IMR-90 (cell line): ENCODE measurements at regions not wholly inside any gene's neighbourhood (a gene's known extent, or its start where the extent isn't known, plus 50 kb on each side); places are given as distances from the start of the nearest gene placed in this dataset.
"Not testable (repeated sequence)": the region's sequence is repeated elsewhere in the genome, so short reads cannot be mapped to it uniquely, and the experiment has no call there.

Experiments
- ATAC-seq: fragments of 200-7000 bp; cut with Tn5 transposase; 2 replicates; pipeline ENCODE4 v1.9.1; 2020; ENCODE audit warnings: low read depth, mild to moderate bottlenecking, moderate library complexity
- BruUV-seq: library from RNA; stranded (reverse); fragments of 400-500 nt; replicated peaks from 2 replicates; lab custom pipeline; 2021; lab: Mats Ljungman, UMichigan
- CTCF ChIA-PET: fragments of 300-600 bp; formaldehyde crosslinking; extraction: SDS; loops from one replicate; lab custom pipeline; 2021; ENCODE audit warnings: antibody characterized with exemption; lab: Yijun Ruan, JAX
- POLR2A ChIA-PET: fragments of 300-600 bp; sonication (Branson Sonifier 250); formaldehyde crosslinking; loops from one replicate; lab custom pipeline; 2022; ENCODE audit warnings: antibody characterized with exemption; ENCODE audit not compliant: unreplicated experiment; lab: Charles Lee
- DNase-seq: peaks from one replicate; pipeline ENCODE4 v3.0.0; 2013
- H2AFZ ChIP-seq: replicated peaks from 2 replicates; pipeline ENCODE3; 2013; ENCODE audit warnings: low read length, mild to moderate bottlenecking; ENCODE audit not compliant: poor library complexity
- H2AK5ac ChIP-seq: 2 replicates; pipeline ENCODE4 v1.6.1; 2013; ENCODE audit warnings: low read depth, low read length, inconsistent platforms
- H2AK9ac ChIP-seq: replicated peaks from 2 replicates; pipeline ENCODE3; 2013; ENCODE audit warnings: mild to moderate bottlenecking, low read depth, low read length, moderate library complexity; ENCODE audit not compliant: poor library complexity
- H2BK120ac ChIP-seq: 2 replicates; pipeline ENCODE4 v1.6.1; 2013; ENCODE audit warnings: low read depth, low read length, inconsistent platforms
- H2BK15ac ChIP-seq: 3 replicates; pipeline ENCODE4 v1.6.1; 2013; ENCODE audit warnings: low read depth, low read length, inconsistent platforms
- H2BK20ac ChIP-seq: 2 replicates; pipeline ENCODE4 v1.6.1; 2013; ENCODE audit warnings: low read depth, mild to moderate bottlenecking, inconsistent platforms, low read length, moderate library complexity
- H2BK5ac ChIP-seq: 2 replicates; pipeline ENCODE4 v1.6.1; 2013; ENCODE audit warnings: mild to moderate bottlenecking, low read depth, low read length, inconsistent platforms; ENCODE audit not compliant: poor library complexity, severe bottlenecking
- H3K14ac ChIP-seq: replicated peaks from 2 replicates; pipeline ENCODE4 v1.6.1; 2013; ENCODE audit warnings: low read depth, low read length, inconsistent platforms
- H3K18ac ChIP-seq: 2 replicates; pipeline ENCODE4 v1.6.1; 2013; ENCODE audit warnings: low read depth, low read length, control low read depth
- H3K23ac ChIP-seq: 2 replicates; pipeline ENCODE4 v1.6.1; 2013; ENCODE audit warnings: low read depth, low read length, inconsistent platforms
- H3K27ac ChIP-seq: 2 replicates; pipeline ENCODE4 v1.5.1; 2013; ENCODE audit warnings: mild to moderate bottlenecking, control low read depth, low read length; ENCODE audit not compliant: insufficient read depth
- H3K27me3 ChIP-seq: 2 replicates; pipeline ENCODE4 v1.6.1; 2013; ENCODE audit warnings: low read length; ENCODE audit not compliant: control insufficient read depth, insufficient read depth
- H3K36me3 ChIP-seq: 2 replicates; pipeline ENCODE4 v1.6.1; 2013; ENCODE audit warnings: low read length, mixed read lengths; ENCODE audit not compliant: control insufficient read depth, insufficient read depth
- H3K4ac ChIP-seq: 2 replicates; pipeline ENCODE4 v1.6.1; 2013; ENCODE audit warnings: low read depth, low read length, inconsistent platforms
- H3K4me1 ChIP-seq: 2 replicates; pipeline ENCODE4 v1.6.1; 2013; ENCODE audit warnings: low read length, mixed read lengths; ENCODE audit not compliant: control insufficient read depth, insufficient read depth
- H3K4me2 ChIP-seq: 2 replicates; pipeline ENCODE4 v1.6.1; 2013; ENCODE audit warnings: low read depth, mild to moderate bottlenecking, control low read depth, low read length, moderate library complexity
- H3K4me3 ChIP-seq: 2 replicates; pipeline ENCODE4 v1.5.1; 2013; ENCODE audit warnings: low read depth, mild to moderate bottlenecking, control low read depth, low read length, moderate library complexity; ENCODE audit not compliant: insufficient read depth
- H3K56ac ChIP-seq: 2 replicates; pipeline ENCODE4 v1.6.1; 2013; ENCODE audit warnings: low read length, inconsistent platforms; ENCODE audit not compliant: insufficient read depth; ENCODE audit errors: extremely low read depth
- H3K79me1 ChIP-seq, 2 experiments: 2 replicates each; pipeline ENCODE4 v1.6.1; 2013; ENCODE audit warnings: low read length in 2 of 2, inconsistent platforms in 1 of 2, low read depth in 1 of 2
- H3K9ac ChIP-seq: 2 replicates; pipeline ENCODE4 v1.6.1; 2013; ENCODE audit warnings: low read depth, low read length, control low read depth
- H3K9me1 ChIP-seq: 2 replicates; pipeline ENCODE4 v1.6.1; 2013; ENCODE audit warnings: low read length, inconsistent platforms; ENCODE audit not compliant: insufficient read depth
- H3K9me3 ChIP-seq: 2 replicates; pipeline ENCODE4 v1.6.1; 2013; ENCODE audit warnings: low read length; ENCODE audit not compliant: control insufficient read depth, insufficient read depth
- H4K20me1 ChIP-seq: 2 replicates; pipeline ENCODE4 v1.6.1; 2013; ENCODE audit warnings: low read length, inconsistent platforms; ENCODE audit not compliant: insufficient read depth
- H4K5ac ChIP-seq: 2 replicates; pipeline ENCODE4 v1.6.1; 2013; ENCODE audit warnings: mild to moderate bottlenecking, low read depth, low read length, control low read depth
- H4K8ac ChIP-seq, 2 experiments: 2 replicates each; pipeline ENCODE4 v1.6.1; 2013; ENCODE audit warnings: low read depth in 2 of 2, low read length in 2 of 2, control low read depth in 1 of 2, inconsistent platforms in 1 of 2
- H4K91ac ChIP-seq: 2 replicates; pipeline ENCODE4 v1.6.1; 2013; ENCODE audit warnings: low read depth, low read length, inconsistent platforms; ENCODE audit not compliant: insufficient read depth
- CEBPB ChIP-seq: IDR thresholded peaks from 2 replicates; pipeline ENCODE4 v1.6.1; 2012; ENCODE audit warnings: low read depth, low read length, improper control_type of control experiment
- RAD21 ChIP-seq: IDR thresholded peaks from 2 replicates; pipeline ENCODE4 v1.6.1; 2012; ENCODE audit warnings: low read length, improper control_type of control experiment
- WGBS, 2 experiments: methylation state at CpG; one replicate each; pipeline versions ENCODE4 v1.1.5 to v1.1.7; 2013; ENCODE audit warnings: missing lambda C conversion rate in 2 of 2; ENCODE audit not compliant: insufficient read length in 1 of 2; ENCODE audit errors: extremely low coverage in 2 of 2; 5-methylcytosine and 5-hydroxymethylcytosine counted together
- dilution Hi-C: fragments of 300-500 bp; cut with HindIII; formaldehyde crosslinking; loops from one replicate; pipeline ENCODE4 v1.14.3; 2018; ENCODE audit warnings: low sequenced_read_pairs; ENCODE audit not compliant: unreplicated experiment
- in situ Hi-C: fragments of 300-500 bp; cut with MboI; formaldehyde crosslinking; loops from 3 replicates; pipeline ENCODE4 v1.14.3; 2019; ENCODE audit warnings: low sequenced_read_pairs, inconsistent platforms, mixed read lengths
- intact Hi-C: fragments of 100-400 bp; cut with micrococcal nuclease; formaldehyde crosslinking; loops from 2 replicates; pipeline ENCODE4 v1.10.0; 2022
- TF ChIP-seq, protein P1 (sequence below): conservative IDR thresholded peaks from 2 replicates; pipeline ENCODE4 v1.5.1; 2012; ENCODE audit warnings: mild to moderate bottlenecking, low read depth, low read length, improper control_type of control experiment

- dilution Hi-C loops, H3K27me3 ChIP-seq, CTCF ChIA-PET, intact Hi-C loops, POLR2A ChIA-PET, H3K4me3 ChIP-seq, H3K36me3 ChIP-seq, BruUV-seq, H3K79me1 ChIP-seq, in situ Hi-C loops, H2AK9ac ChIP-seq, H3K9me3 ChIP-seq, H3K9me1 ChIP-seq: not testable (repeated sequence)
- Histone ChIP-seq H2AFZ (peak overlapping the region; percentile 65), H4K5ac (peak overlapping the region; percentile 47), H3K23ac (peak overlapping the region; percentile 94; the same call in 1 of the 2 replicates), H4K20me1 (peaks cover 22% of the 10 kb centered on the region), H2AK5ac (peak overlapping the region; percentile 50; the same call in 1 of the 2 replicates), H4K8ac (peak overlapping the region; percentile 17 to 68), H3K9ac (peak overlapping the region; percentile 61; the same call in 1 of the 2 replicates), H3K4me1 (peaks cover 10% of the 10 kb centered on the region), H2BK5ac (peak overlapping the region; percentile 61), H3K14ac (peak overlapping the region; percentile 89; the same call in 1 of the 2 replicates), H2BK20ac (peak overlapping the region; percentile 23), H4K91ac (peak overlapping the region; percentile 78), H3K27ac (peak overlapping the region; percentile 45), H2BK15ac (peak overlapping the region; percentile 29), H3K18ac (peak overlapping the region; percentile 19; the same call in 1 of the 2 replicates), H3K56ac (peak overlapping the region; percentile 24; the same call in 1 of the 2 replicates), H3K4ac (peak overlapping the region; percentile 48), H3K4me2 (peak overlapping the region; percentile 87), H2BK120ac (peak overlapping the region; percentile 28)
- TF ChIP-seq RAD21: 0 out of 2 replicates have a peak, but pooled peaks have one; percentile 12
- TF ChIP-seq CEBPB: peak; percentile 66
- TF ChIP-seq, protein P1, sequence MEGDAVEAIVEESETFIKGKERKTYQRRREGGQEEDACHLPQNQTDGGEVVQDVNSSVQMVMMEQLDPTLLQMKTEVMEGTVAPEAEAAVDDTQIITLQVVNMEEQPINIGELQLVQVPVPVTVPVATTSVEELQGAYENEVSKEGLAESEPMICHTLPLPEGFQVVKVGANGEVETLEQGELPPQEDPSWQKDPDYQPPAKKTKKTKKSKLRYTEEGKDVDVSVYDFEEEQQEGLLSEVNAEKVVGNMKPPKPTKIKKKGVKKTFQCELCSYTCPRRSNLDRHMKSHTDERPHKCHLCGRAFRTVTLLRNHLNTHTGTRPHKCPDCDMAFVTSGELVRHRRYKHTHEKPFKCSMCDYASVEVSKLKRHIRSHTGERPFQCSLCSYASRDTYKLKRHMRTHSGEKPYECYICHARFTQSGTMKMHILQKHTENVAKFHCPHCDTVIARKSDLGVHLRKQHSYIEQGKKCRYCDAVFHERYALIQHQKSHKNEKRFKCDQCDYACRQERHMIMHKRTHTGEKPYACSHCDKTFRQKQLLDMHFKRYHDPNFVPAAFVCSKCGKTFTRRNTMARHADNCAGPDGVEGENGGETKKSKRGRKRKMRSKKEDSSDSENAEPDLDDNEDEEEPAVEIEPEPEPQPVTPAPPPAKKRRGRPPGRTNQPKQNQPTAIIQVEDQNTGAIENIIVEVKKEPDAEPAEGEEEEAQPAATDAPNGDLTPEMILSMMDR: peak; percentile 14; the same call in 1 of the 2 replicates
- peak; percentile 35 for ATAC-seq
- DNase-seq: peak; percentile 67
- WGBS, 2 experiments: 11% methylated on average over 5 of the region's 24 CpGs; no CpG with 5 or more reads in 1 of the 2 experiments
These were observed 77.8 kb upstream of the METTL9 start for GRCh38 chr16:21521390-21522143.

DNA sequence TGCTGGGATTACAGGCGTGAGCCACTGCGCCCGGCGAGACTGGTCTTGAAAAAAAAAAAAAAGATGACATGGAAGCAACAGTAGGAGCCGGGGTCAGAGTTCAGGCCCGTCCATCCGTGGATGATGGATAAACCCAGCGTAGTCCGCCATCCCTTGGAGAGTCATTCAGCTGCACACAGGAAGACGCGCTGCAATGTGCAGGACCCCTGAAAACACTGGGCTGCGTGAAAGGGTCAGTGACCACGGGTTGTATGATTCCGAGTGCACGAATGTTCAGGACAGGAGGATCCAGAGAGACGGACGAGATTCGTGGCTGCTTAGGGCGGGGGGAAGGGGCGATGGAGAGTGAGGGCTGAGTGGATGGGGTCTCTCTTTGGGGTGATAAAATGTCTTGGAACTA, 76.5 kb upstream of the METTL9 start:
- DNase-seq, H3K56ac ChIP-seq, H3K18ac ChIP-seq, H3K14ac ChIP-seq, H3K4me2 ChIP-seq, H4K8ac ChIP-seq, H2AK9ac ChIP-seq, H3K4ac ChIP-seq, H3K23ac ChIP-seq, H3K4me3 ChIP-seq, H2AK5ac ChIP-seq, dilution Hi-C loops, CTCF ChIA-PET, H3K27ac ChIP-seq, H3K9me3 ChIP-seq, H2AFZ ChIP-seq, H2BK20ac ChIP-seq, H2BK5ac ChIP-seq, H2BK15ac ChIP-seq, H3K79me1 ChIP-seq, H2BK120ac ChIP-seq, H3K9ac ChIP-seq, H3K36me3 ChIP-seq, in situ Hi-C loops, intact Hi-C loops, H3K27me3 ChIP-seq, BruUV-seq, POLR2A ChIA-PET, H3K9me1 ChIP-seq, H4K5ac ChIP-seq, H4K91ac ChIP-seq, ATAC-seq: not testable (repeated sequence)
- H3K4me1 ChIP-seq: peaks cover 10% of the 10 kb centered on the region
- 85% methylated on average over 15 of the region's 20 CpGs; no CpG with 5 or more reads in 1 of the 2 experiments for WGBS, 2 experiments
- peaks cover 17% of the 10 kb centered on the region for H4K20me1 ChIP-seq
